ENCODE measurements at regions not wholly inside any gene's neighbourhood (a gene's known extent, or its start where the extent isn't known, plus 50 kb on each side); places are given as distances from the start of the nearest gene placed in this dataset.

DNA sequence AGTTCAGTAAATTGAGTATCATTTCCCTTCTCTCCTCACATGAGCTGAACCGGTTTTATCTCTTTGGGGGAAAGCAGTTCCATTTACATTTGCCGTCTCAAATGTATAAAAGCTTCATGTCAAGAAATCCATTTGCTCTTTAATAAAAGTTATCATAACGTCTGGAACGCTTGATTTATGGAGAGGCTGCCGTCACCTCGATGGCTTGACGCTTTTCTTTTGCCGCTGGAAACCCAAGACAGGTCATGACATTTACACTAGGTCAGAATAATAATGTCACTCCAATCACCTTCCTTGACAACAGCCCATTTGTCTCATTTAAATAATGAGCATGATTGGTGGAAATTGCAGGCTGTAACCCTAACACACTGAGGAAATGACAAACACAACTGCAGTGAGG, 443.4 kb downstream of the IRX1 start:
- H3K4me1 Mint-ChIP-seq (ENCODE audit: low read depth, unreplicated experiment): no peaks in the 10 kb centered on the region
- Histone ChIP-seq H3K27me3 (replicated peaks; ENCODE audit: control insufficient read depth, insufficient read depth, low read length) (no peaks in the 10 kb centered on the region), H3K36me3 (ENCODE audit: control insufficient read depth, insufficient read depth, low read length) (no peaks in the 10 kb centered on the region), H3K4me3 (ENCODE audit: low read depth, low read length) (no peak overlapping the region), H3K9me3 (no peaks in the 10 kb centered on the region; the same call in 1 of the 2 replicates), H3K4me1 (no peaks in the 10 kb centered on the region)
- TF ChIP-seq, protein P1, sequence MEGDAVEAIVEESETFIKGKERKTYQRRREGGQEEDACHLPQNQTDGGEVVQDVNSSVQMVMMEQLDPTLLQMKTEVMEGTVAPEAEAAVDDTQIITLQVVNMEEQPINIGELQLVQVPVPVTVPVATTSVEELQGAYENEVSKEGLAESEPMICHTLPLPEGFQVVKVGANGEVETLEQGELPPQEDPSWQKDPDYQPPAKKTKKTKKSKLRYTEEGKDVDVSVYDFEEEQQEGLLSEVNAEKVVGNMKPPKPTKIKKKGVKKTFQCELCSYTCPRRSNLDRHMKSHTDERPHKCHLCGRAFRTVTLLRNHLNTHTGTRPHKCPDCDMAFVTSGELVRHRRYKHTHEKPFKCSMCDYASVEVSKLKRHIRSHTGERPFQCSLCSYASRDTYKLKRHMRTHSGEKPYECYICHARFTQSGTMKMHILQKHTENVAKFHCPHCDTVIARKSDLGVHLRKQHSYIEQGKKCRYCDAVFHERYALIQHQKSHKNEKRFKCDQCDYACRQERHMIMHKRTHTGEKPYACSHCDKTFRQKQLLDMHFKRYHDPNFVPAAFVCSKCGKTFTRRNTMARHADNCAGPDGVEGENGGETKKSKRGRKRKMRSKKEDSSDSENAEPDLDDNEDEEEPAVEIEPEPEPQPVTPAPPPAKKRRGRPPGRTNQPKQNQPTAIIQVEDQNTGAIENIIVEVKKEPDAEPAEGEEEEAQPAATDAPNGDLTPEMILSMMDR (IDR thresholded peaks at IDR 0.05; ENCODE audit: insufficient read depth in 1 of 2, low read depth in 1 of 2, low read length in 1 of 2, severe bottlenecking in 1 of 2, unreplicated experiment in 1 of 2): no peak
- H3K27me3 Mint-ChIP-seq (ENCODE audit: insufficient read depth, unreplicated experiment): peaks cover 3% of the 10 kb centered on the region
- H3K36me3 Mint-ChIP-seq (ENCODE audit: insufficient read depth, unreplicated experiment): no peaks in the 10 kb centered on the region
- peaks cover 12% of the 10 kb centered on the region for H3K9me3 Mint-ChIP-seq (ENCODE audit: unreplicated experiment)
- ChIA-PET POLR2A (no interaction called here), CTCF (no interaction called here)
- no peak for DNase-seq
- no TSS peak for BruUV-seq (replicated peaks)
- intact Hi-C loops (cut with micrococcal nuclease; ENCODE audit: unreplicated experiment): no loop called here
- H3K27ac Mint-ChIP-seq (ENCODE audit: unreplicated experiment): no peak overlapping the region
- H3K4me3 Mint-ChIP-seq (ENCODE audit: unreplicated experiment): no peak overlapping the region

DNA sequence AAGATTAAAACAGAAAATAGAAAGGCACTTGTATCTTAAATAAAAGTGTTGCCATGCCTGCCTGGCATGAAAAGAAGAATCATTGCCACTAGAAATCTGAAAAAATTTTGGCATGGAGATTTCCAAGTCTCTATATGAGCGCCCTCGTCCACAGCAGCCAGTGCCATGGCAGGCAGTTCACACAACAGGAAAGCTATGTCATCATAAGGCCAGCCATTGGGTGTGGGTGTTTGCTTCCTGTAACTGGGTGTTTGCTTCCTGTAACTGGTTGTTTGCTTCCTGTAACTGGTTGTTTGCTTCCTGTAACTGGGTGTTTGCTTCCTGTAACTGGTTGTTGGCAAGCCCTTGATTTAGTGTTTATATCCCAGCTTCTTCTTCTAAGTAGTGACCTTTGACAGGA, 446.7 kb downstream of the IRX1 start:
- CTCF ChIA-PET: no interaction called here
- H3K4me1 Mint-ChIP-seq (ENCODE audit: low read depth, unreplicated experiment): no peaks in the 10 kb centered on the region
- BruUV-seq (replicated peaks): no TSS peak

DNA sequence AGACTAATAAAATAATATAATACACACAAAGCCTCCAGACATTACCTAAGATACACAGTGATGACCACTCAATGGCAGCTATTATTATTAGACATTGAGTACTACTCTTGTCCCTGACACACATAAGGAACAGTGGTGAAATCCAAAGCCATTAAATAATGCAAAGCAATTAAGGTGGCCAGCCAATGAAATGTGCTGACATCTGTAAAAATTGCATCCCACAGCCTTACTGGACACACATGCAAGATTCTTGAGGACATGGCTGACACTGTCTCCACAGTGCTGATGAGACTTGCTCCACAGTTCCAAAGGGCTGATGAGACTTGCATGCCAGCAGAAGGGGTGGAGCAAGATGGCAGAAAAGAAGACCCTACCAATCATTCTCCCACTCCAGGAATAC, 447.5 kb downstream of the IRX1 start:
- ChIA-PET POLR2A (no interaction called here), CTCF (no interaction called here)
- H3K9me3 Mint-ChIP-seq (ENCODE audit: unreplicated experiment): peaks cover 21% of the 10 kb centered on the region
- Histone ChIP-seq H3K4me1 (no peaks in the 10 kb centered on the region), H3K27me3 (replicated peaks; ENCODE audit: control insufficient read depth, insufficient read depth, low read length) (no peaks in the 10 kb centered on the region), H3K9me3 (no peaks in the 10 kb centered on the region; the same call in 1 of the 2 replicates), H3K36me3 (ENCODE audit: control insufficient read depth, insufficient read depth, low read length) (no peaks in the 10 kb centered on the region), H3K4me3 (ENCODE audit: low read depth, low read length) (no peak overlapping the region)
- TF ChIP-seq, protein P1 (IDR thresholded peaks at IDR 0.05; ENCODE audit: insufficient read depth in 1 of 2, low read depth in 1 of 2, low read length in 1 of 2, severe bottlenecking in 1 of 2, unreplicated experiment in 1 of 2): no peak
- H3K27me3 Mint-ChIP-seq (ENCODE audit: insufficient read depth, unreplicated experiment): peaks cover 3% of the 10 kb centered on the region
- H3K36me3 Mint-ChIP-seq (ENCODE audit: insufficient read depth, unreplicated experiment): no peaks in the 10 kb centered on the region
- intact Hi-C loops (cut with micrococcal nuclease; ENCODE audit: unreplicated experiment): no loop called here
- no peak overlapping the region for H3K27ac Mint-ChIP-seq (ENCODE audit: unreplicated experiment)
- no TSS peak for BruUV-seq (replicated peaks)
- no peaks in the 10 kb centered on the region for H3K4me1 Mint-ChIP-seq (ENCODE audit: low read depth, unreplicated experiment)
- H3K4me3 Mint-ChIP-seq (ENCODE audit: unreplicated experiment): no peak overlapping the region
- DNase-seq: no peak

More for the DNA sequence above, 446.7 kb downstream of the IRX1 start:
- peaks cover 3% of the 10 kb centered on the region for H3K27me3 Mint-ChIP-seq (ENCODE audit: insufficient read depth, unreplicated experiment)
- no peak overlapping the region for H3K4me3 Mint-ChIP-seq (ENCODE audit: unreplicated experiment)
- Histone ChIP-seq H3K4me1 (no peaks in the 10 kb centered on the region), H3K9me3 (no peaks in the 10 kb centered on the region; the same call in 1 of the 2 replicates), H3K4me3 (ENCODE audit: low read depth, low read length) (no peak overlapping the region), H3K36me3 (ENCODE audit: control insufficient read depth, insufficient read depth, low read length) (no peaks in the 10 kb centered on the region), H3K27me3 (replicated peaks; ENCODE audit: control insufficient read depth, insufficient read depth, low read length) (no peaks in the 10 kb centered on the region)
- no peak for DNase-seq
- H3K36me3 Mint-ChIP-seq (ENCODE audit: insufficient read depth, unreplicated experiment): no peaks in the 10 kb centered on the region
- peaks cover 18% of the 10 kb centered on the region for H3K9me3 Mint-ChIP-seq (ENCODE audit: unreplicated experiment)
- no peak overlapping the region for H3K27ac Mint-ChIP-seq (ENCODE audit: unreplicated experiment)
- POLR2A ChIA-PET: no interaction called here
- TF ChIP-seq, protein P1 (IDR thresholded peaks at IDR 0.05; ENCODE audit: insufficient read depth in 1 of 2, low read depth in 1 of 2, low read length in 1 of 2, severe bottlenecking in 1 of 2, unreplicated experiment in 1 of 2): no peak
- intact Hi-C loops (cut with micrococcal nuclease; ENCODE audit: unreplicated experiment): no loop called here

All from Caco-2 (cell line).